GM19395 (cell line): ENCODE measurements at regions not wholly inside any gene's neighbourhood (a gene's known extent, or its start where the extent isn't known, plus 50 kb on each side); places are given as distances from the start of the nearest gene placed in this dataset.

Source experiments
- ATAC-seq: cut with Tn5 transposase; IDR thresholded peaks from one replicate; pipeline ENCODE4 v1.9.1; 2021; ENCODE audit warnings: mild to moderate bottlenecking, moderate library complexity; ENCODE audit not compliant: unreplicated experiment

GRCh38 chr11:31865606-31866300, 54.6 kb upstream of the PAX6 start:
- ATAC-seq, result no peak

GRCh38 chr11:31863170-31863832, 52.2 kb upstream of the PAX6 start:
- ATAC-seq, result no peak

- ATAC-seq, result no peak
Measured at GRCh38 chr11:31861011-31861410, 49.9 kb upstream of the PAX6 start.
